H1 (cell line): ENCODE measurements at regions not wholly inside any gene's neighbourhood (a gene's known extent, or its start where the extent isn't known, plus 50 kb on each side); places are given as distances from the start of the nearest gene placed in this dataset.

ENCODE experiments used
- CTCF ChIA-PET: fragments of 300-600 bp; sonication (Branson Sonifier 250); formaldehyde crosslinking; loops from one replicate; lab custom pipeline; 2021; ENCODE audit not compliant: partially characterized antibody; lab: Charles Lee
- POLR2A ChIA-PET: fragments of 300-600 bp; sonication (Branson Sonifier 250); formaldehyde crosslinking; loops from one replicate; lab custom pipeline; 2021; ENCODE audit warnings: inconsistent platforms; ENCODE audit not compliant: partially characterized antibody; lab: Charles Lee
- DNase-seq, 2 experiments: peaks; one replicate each; pipeline versions ENCODE4 v3.0.0 to v3.0.0-alpha.2; 2010 to 2022; ENCODE audit warnings: low spot score in 2 of 2, low read depth in 1 of 2, mixed read lengths in 1 of 2
- FAIRE-seq: peaks from 2 replicates; lab custom pipeline; 2011; peaks lifted over from hg19 to GRCh38; lab: Jason Lieb, UNC
- H2AFZ ChIP-seq: 2 replicates; pipeline ENCODE4 v1.8.1; 2012; ENCODE audit warnings: low read length, inconsistent platforms
- H2AK5ac ChIP-seq: 2 replicates; pipeline ENCODE4 v1.6.1; 2013; ENCODE audit warnings: low read depth, low read length
- H2BK120ac ChIP-seq: replicated peaks from 2 replicates; pipeline ENCODE3; 2013; ENCODE audit warnings: low read depth, low read length, inconsistent platforms
- H2BK12ac ChIP-seq: 2 replicates; pipeline ENCODE4 v1.6.1; 2013; ENCODE audit warnings: low read depth, low read length
- H2BK15ac ChIP-seq: 2 replicates; pipeline ENCODE4 v1.6.1; 2013; ENCODE audit warnings: low read length
- H2BK20ac ChIP-seq: 2 replicates; pipeline ENCODE4 v1.6.1; 2013; ENCODE audit warnings: low read length
- H2BK5ac ChIP-seq: 2 replicates; pipeline ENCODE4 v1.6.1; 2013; ENCODE audit warnings: low read depth, low read length
- H3K14ac ChIP-seq: 2 replicates; pipeline ENCODE4 v1.6.1; 2013; ENCODE audit warnings: inconsistent platforms; ENCODE audit not compliant: insufficient read length
- H3K18ac ChIP-seq: 2 replicates; pipeline ENCODE4 v1.6.1; 2013; ENCODE audit warnings: low read length; ENCODE audit errors: extremely low read depth
- H3K23ac ChIP-seq: 2 replicates; pipeline ENCODE4 v1.6.1; 2013; ENCODE audit warnings: inconsistent platforms; ENCODE audit not compliant: insufficient read length
- H3K23me2 ChIP-seq: 2 replicates; pipeline ENCODE4 v1.6.1; 2013; ENCODE audit warnings: low read depth, low read length
- H3K27ac ChIP-seq: 2 replicates; pipeline ENCODE4 v1.6.1; 2011; ENCODE audit warnings: low read depth, low read length, inconsistent platforms
- H3K27me3 ChIP-seq, 4 experiments: replicated peaks in 1 of 4; 1 replicate in 1 of 4; 2 replicates in 3 of 4; pipeline versions ENCODE4 v1.6.1 to v1.8.1; 2011 to 2013; ENCODE audit warnings: low read length in 3 of 4, mild to moderate bottlenecking in 3 of 4, inconsistent platforms in 2 of 4, mixed read lengths in 2 of 4, moderate library complexity in 1 of 4; ENCODE audit not compliant: control insufficient read depth in 3 of 4, insufficient read depth in 3 of 4; ENCODE audit errors: extremely low read depth in 1 of 4
- H3K36me3 ChIP-seq, 4 experiments: 2 replicates each; pipeline versions ENCODE4 v1.6.1 to v1.8.1; 2011 to 2013; ENCODE audit warnings: mild to moderate bottlenecking in 4 of 4, low read length in 3 of 4, moderate library complexity in 2 of 4, control low read depth in 1 of 4, inconsistent platforms in 1 of 4; ENCODE audit not compliant: insufficient read depth in 4 of 4, control insufficient read depth in 2 of 4
- H3K4ac ChIP-seq: replicated peaks from 2 replicates; pipeline ENCODE3; 2013; ENCODE audit warnings: low read length, low read depth, mixed read lengths, inconsistent platforms; ENCODE audit not compliant: insufficient read length
- H3K4me1 ChIP-seq, 4 experiments: replicated peaks in 1 of 4; 1 replicate in 1 of 4; 2 replicates in 3 of 4; pipeline versions ENCODE4 v1.6.1 to v1.8.1; 2011 to 2013; ENCODE audit warnings: low read length in 3 of 4, inconsistent platforms in 2 of 4, mixed read lengths in 1 of 4; ENCODE audit not compliant: insufficient read depth in 4 of 4, control insufficient read depth in 3 of 4
- H3K4me2 ChIP-seq, 2 experiments: 2 replicates each; pipeline versions ENCODE4 v1.6.1 to v1.8.1; 2011 to 2013; ENCODE audit warnings: low read depth in 2 of 2, low read length in 2 of 2, control low read depth in 1 of 2, inconsistent platforms in 1 of 2, mild to moderate bottlenecking in 1 of 2; ENCODE audit not compliant: insufficient read depth in 1 of 2
- H3K4me3 ChIP-seq, 4 experiments: fragments of 200-600, 300-600 bp in 1 of 4; sonication (generic), shearing (Covaris generic), sonication (Bioruptor Twin) in 1 of 4; 2 replicates each; pipeline versions ENCODE4 v1.5.1 to v1.8.1; 2011 to 2016; ENCODE audit warnings: low read length in 4 of 4, low read depth in 3 of 4, control low read depth in 2 of 4, inconsistent platforms in 2 of 4, mild to moderate bottlenecking in 2 of 4, mixed read lengths in 1 of 4, moderate library complexity in 1 of 4; ENCODE audit not compliant: insufficient read depth in 2 of 4; ENCODE audit errors: extremely low read depth in 1 of 4
- H3K56ac ChIP-seq: replicated peaks from 2 replicates; pipeline ENCODE3; 2013; ENCODE audit warnings: low read depth, mild to moderate bottlenecking, mixed read lengths, low read length, inconsistent platforms; ENCODE audit not compliant: insufficient read length
- H3K79me1 ChIP-seq: 2 replicates; pipeline ENCODE4 v1.6.1; 2013; ENCODE audit warnings: low read depth, low read length, control low read depth
- H3K79me2 ChIP-seq, 2 experiments: 2 replicates each; pipeline versions ENCODE4 v1.6.1 to v1.8.1; 2012 to 2013; ENCODE audit warnings: low read length in 2 of 2, mild to moderate bottlenecking in 2 of 2, inconsistent platforms in 1 of 2; ENCODE audit not compliant: insufficient read depth in 2 of 2, control insufficient read depth in 1 of 2
- H3K9ac ChIP-seq, 4 experiments: replicated peaks in 1 of 4; 1 replicate in 1 of 4; 2 replicates in 3 of 4; pipeline versions ENCODE4 v1.6.1 to v1.8.1; 2011 to 2013; ENCODE audit warnings: low read depth in 3 of 4, low read length in 3 of 4, control low read depth in 2 of 4, mild to moderate bottlenecking in 2 of 4, moderate library complexity in 2 of 4, inconsistent platforms in 1 of 4; ENCODE audit errors: extremely low read depth in 1 of 4
- H3K9me3 ChIP-seq, 2 experiments: 2 replicates each; pipeline versions ENCODE4 v1.6.1 to v1.8.1; 2012 to 2013; ENCODE audit warnings: mild to moderate bottlenecking in 2 of 2, moderate library complexity in 2 of 2, control low read depth in 1 of 2, inconsistent platforms in 1 of 2, low read depth in 1 of 2, low read length in 1 of 2, mixed read lengths in 1 of 2; ENCODE audit not compliant: insufficient read depth in 2 of 2
- H4K20me1 ChIP-seq, 2 experiments: replicated peaks in 1 of 2; 2 replicates each; pipeline versions ENCODE3 to v1.8.1; 2011 to 2013; ENCODE audit warnings: inconsistent platforms in 2 of 2, low read length in 2 of 2, mild to moderate bottlenecking in 1 of 2; ENCODE audit not compliant: insufficient read depth in 2 of 2, control insufficient read depth in 1 of 2
- H4K5ac ChIP-seq: 2 replicates; pipeline ENCODE4 v1.6.1; 2013; ENCODE audit warnings: low read length, low read depth, mixed read lengths, inconsistent platforms; ENCODE audit not compliant: insufficient read length
- H4K8ac ChIP-seq: 2 replicates; pipeline ENCODE4 v1.8.0; 2013; ENCODE audit warnings: mild to moderate bottlenecking, moderate library complexity, low read length, inconsistent platforms; ENCODE audit not compliant: insufficient read depth; ENCODE audit errors: extremely low read depth
- H4K91ac ChIP-seq: replicated peaks from 2 replicates; pipeline ENCODE3; 2013; ENCODE audit warnings: low read length, mixed read lengths, inconsistent platforms; ENCODE audit not compliant: insufficient read length
- BRCA1 ChIP-seq: IDR thresholded peaks from 2 replicates; pipeline ENCODE4 v1.6.1; 2012; ENCODE audit warnings: low read depth, low read length, improper control_type of control experiment
- EZH2 ChIP-seq: fragments of 200-600 bp; sonication (generic); IDR thresholded peaks from 2 replicates; pipeline ENCODE4 v1.7.1; 2012; ENCODE audit warnings: low read depth, mild to moderate bottlenecking, moderate library complexity, low read length, inconsistent platforms; ENCODE audit not compliant: severe bottlenecking
- NANOG ChIP-seq: IDR thresholded peaks from 2 replicates; pipeline ENCODE4 v1.6.1; 2011; ENCODE audit warnings: low read length, low read depth, mild to moderate bottlenecking, inconsistent platforms; ENCODE audit not compliant: insufficient read depth, poor library complexity, severe bottlenecking
- POLR2AphosphoS5 ChIP-seq: IDR thresholded peaks from 2 replicates; pipeline ENCODE4 v1.6.1; 2011; ENCODE audit warnings: low read depth, low read length
- SRF ChIP-seq: IDR thresholded peaks from 2 replicates; pipeline ENCODE4 v1.6.1; 2011; ENCODE audit warnings: mild to moderate bottlenecking, low read depth, low read length, moderate library complexity
- TAF7 ChIP-seq: optimal IDR thresholded peaks from 2 replicates; pipeline ENCODE3; 2011; ENCODE audit warnings: low read depth, mild to moderate bottlenecking, inconsistent platforms, low read length, moderate library complexity, borderline replicate concordance
- WGBS, 2 experiments: shearing (Covaris generic) in 1 of 2; methylation state at CpG; one replicate each; pipeline versions ENCODE4 v1.1.6 to v1.1.7; 2013 to 2015; ENCODE audit warnings: low lambda C conversion rate in 2 of 2, mixed read lengths in 2 of 2, inconsistent platforms in 1 of 2, low coverage in 1 of 2, missing lambda C conversion rate in 1 of 2; ENCODE audit not compliant: insufficient replicate concordance in 2 of 2, insufficient coverage in 1 of 2, insufficient read length in 1 of 2; ENCODE audit errors: extremely low coverage in 1 of 2, missing lambda C conversion rate in 1 of 2; 5-methylcytosine and 5-hydroxymethylcytosine counted together
- TF ChIP-seq, protein P1 (sequence below): IDR thresholded peaks from 2 replicates; pipeline ENCODE4 v1.6.1; 2012; ENCODE audit warnings: low read length, inconsistent platforms

GRCh38 chr10:45202242-45202641, 113.2 kb downstream of the OR13A1 start:
- FAIRE-seq = no peak

More at GRCh38 chr10:45202242-45202641, 113.2 kb downstream of the OR13A1 start:
- Histone ChIP-seq H4K20me1 (no peaks in the 10 kb centered on the region), H3K79me1 (no peaks in the 10 kb centered on the region), H3K14ac (no peak overlapping the region), H2BK5ac (no peak overlapping the region), H2BK12ac (no peak overlapping the region), H3K9me3 (no peaks in the 10 kb centered on the region), H4K91ac (no peak overlapping the region), H2BK15ac (no peak overlapping the region), H3K27me3 (no peaks in the 10 kb centered on the region), H3K36me3 (no peaks in the 10 kb centered on the region), H2AK5ac (no peak overlapping the region), H3K4me1 (no peaks in the 10 kb centered on the region), H3K23me2 (no peaks in the 10 kb centered on the region), H3K56ac (no peak overlapping the region), H3K4me3 (no peak overlapping the region), H3K4me2 (no peak overlapping the region), H4K8ac (no peak overlapping the region), H3K79me2 (no peaks in the 10 kb centered on the region), H2BK20ac (no peak overlapping the region)
- POLR2A ChIA-PET = no interaction called here
- no peak for DNase-seq
- WGBS, 2 experiments = 91% methylated on average over 4 of the region's 4 CpGs; no CpG with 5 or more reads in 1 of the 2 experiments
- TF ChIP-seq EZH2 (no peak), POLR2AphosphoS5 (no peak), BRCA1 (no peak), TAF7 (no peak), NANOG (no peak), SRF (no peak)
- TF ChIP-seq, protein P1, sequence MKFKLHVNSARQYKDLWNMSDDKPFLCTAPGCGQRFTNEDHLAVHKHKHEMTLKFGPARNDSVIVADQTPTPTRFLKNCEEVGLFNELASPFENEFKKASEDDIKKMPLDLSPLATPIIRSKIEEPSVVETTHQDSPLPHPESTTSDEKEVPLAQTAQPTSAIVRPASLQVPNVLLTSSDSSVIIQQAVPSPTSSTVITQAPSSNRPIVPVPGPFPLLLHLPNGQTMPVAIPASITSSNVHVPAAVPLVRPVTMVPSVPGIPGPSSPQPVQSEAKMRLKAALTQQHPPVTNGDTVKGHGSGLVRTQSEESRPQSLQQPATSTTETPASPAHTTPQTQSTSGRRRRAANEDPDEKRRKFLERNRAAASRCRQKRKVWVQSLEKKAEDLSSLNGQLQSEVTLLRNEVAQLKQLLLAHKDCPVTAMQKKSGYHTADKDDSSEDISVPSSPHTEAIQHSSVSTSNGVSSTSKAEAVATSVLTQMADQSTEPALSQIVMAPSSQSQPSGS = no peak
- TF ChIP-seq, all 59 proteins: peak for 0
- CTCF ChIA-PET = no interaction called here
- H2AFZ ChIP-seq = no peak overlapping the region
- H3K4ac ChIP-seq = no peak overlapping the region
- H3K23ac ChIP-seq = no peak overlapping the region
- no peak overlapping the region for H2BK120ac ChIP-seq
- no peak overlapping the region for H3K9ac ChIP-seq
- no peak overlapping the region for H4K5ac ChIP-seq
- H3K18ac ChIP-seq = no peak overlapping the region
- no peak overlapping the region for H3K27ac ChIP-seq
